ENCODE measurements at regions not wholly inside any gene's neighbourhood (a gene's known extent, or its start where the extent isn't known, plus 50 kb on each side); places are given as distances from the start of the nearest gene placed in this dataset.

GRCh38 chr11:69427906-69428880 lies 53.3 kb upstream of the LINC01488 start:
- DNase-seq (ENCODE audit: low spot score) (no peak), ATAC-seq (no peak)

- peak; percentile 47 for ATAC-seq
These were observed 51.6 kb upstream of the LINC01488 start for GRCh38 chr11:69429716-69430491.

GRCh38 chr11:69430566-69430965 lies 50.9 kb upstream of the LINC01488 start:
- ATAC-seq: peak; percentile 65

More at GRCh38 chr11:69429716-69430491, 51.6 kb upstream of the LINC01488 start:
- DNase-seq (ENCODE audit: low spot score): peak; percentile 67

GRCh38 chr11:69431136-69431535 lies 50.3 kb upstream of the LINC01488 start:
- ATAC-seq (no peak), DNase-seq (ENCODE audit: low spot score) (no peak)

More at GRCh38 chr11:69430566-69430965, 50.9 kb upstream of the LINC01488 start:
- DNase-seq (ENCODE audit: low spot score): peak; percentile 85

Measured in left lobe of liver (tissue), 2 donors.